ENCODE measurements at regions not wholly inside any gene's neighbourhood (a gene's known extent, or its start where the extent isn't known, plus 50 kb on each side); places are given as distances from the start of the nearest gene placed in this dataset.

- TF ChIP-seq CTCF (conservative IDR thresholded peaks at IDR 0.05 in 1 of 2, IDR thresholded peaks at IDR 0.05 in 1 of 2; ENCODE audit: low read depth in 1 of 2, low read length in 2 of 2) (no peak), EZH2 (IDR thresholded peaks at IDR 0.05; ENCODE audit: low read length, missing control alignments) (no peak)
These were observed 282.7 kb upstream of the POU5F2 start for GRCh38 chr5:94024101-94024500.
